HepG2 (cell line): ENCODE measurements at regions not wholly inside any gene's neighbourhood (a gene's known extent, or its start where the extent isn't known, plus 50 kb on each side); places are given as distances from the start of the nearest gene placed in this dataset.

Experiments
- EED ChIP-seq: sonication (generic); formaldehyde crosslinking; IDR thresholded peaks from 2 replicates; pipeline ENCODE4 v1.5.0; 2020; ENCODE audit warnings: mild to moderate bottlenecking, missing genetic modification reagents
- FIP1L1 ChIP-seq: fragments of 200-400 bp; formaldehyde crosslinking; IDR thresholded peaks from 2 replicates; pipeline ENCODE4 v1.6.1; 2018; ENCODE audit warnings: low read depth, mild to moderate bottlenecking, low read length, moderate library complexity, borderline replicate concordance; ENCODE audit not compliant: insufficient read depth
- LCORL ChIP-seq, 2 experiments: fragments of 450-650 bp in 1 of 2; sonication (generic) in 1 of 2; formaldehyde crosslinking in 1 of 2; IDR thresholded peaks; 2 replicates each; pipeline versions ENCODE4 v1.5.0 to v1.6.1; 2017 to 2020; ENCODE audit warnings: antibody characterized with exemption in 1 of 2, missing genetic modification reagents in 1 of 2
- SIN3B ChIP-seq: fragments of 150-350 bp; IDR thresholded peaks from 2 replicates; pipeline ENCODE4 v1.6.1; 2014; ENCODE audit warnings: low read length
- ZNF513 ChIP-seq: sonication (generic); formaldehyde crosslinking; conservative IDR thresholded peaks from 2 replicates; pipeline ENCODE4 v1.5.0; 2020; ENCODE audit warnings: missing genetic modification reagents
- ZNF720 ChIP-seq: sonication (generic); formaldehyde crosslinking; IDR thresholded peaks from 2 replicates; pipeline ENCODE4 v1.4.0; 2020; ENCODE audit warnings: missing genetic modification reagents
- ZNF891 ChIP-seq: sonication (generic); formaldehyde crosslinking; IDR thresholded peaks from 2 replicates; pipeline ENCODE4 v1.5.0; 2020; ENCODE audit warnings: mild to moderate bottlenecking, missing genetic modification reagents
- TF ChIP-seq, protein P1 (sequence below): sonication (generic); formaldehyde crosslinking; IDR thresholded peaks from 2 replicates; pipeline ENCODE4 v1.4.0; 2020; ENCODE audit warnings: missing genetic modification reagents
- TF ChIP-seq, protein P2 (sequence below): sonication (generic); formaldehyde crosslinking; IDR thresholded peaks from 2 replicates; pipeline ENCODE4 v1.5.1; 2020; ENCODE audit warnings: missing genetic modification reagents, mild to moderate bottlenecking, borderline replicate concordance

DNA sequence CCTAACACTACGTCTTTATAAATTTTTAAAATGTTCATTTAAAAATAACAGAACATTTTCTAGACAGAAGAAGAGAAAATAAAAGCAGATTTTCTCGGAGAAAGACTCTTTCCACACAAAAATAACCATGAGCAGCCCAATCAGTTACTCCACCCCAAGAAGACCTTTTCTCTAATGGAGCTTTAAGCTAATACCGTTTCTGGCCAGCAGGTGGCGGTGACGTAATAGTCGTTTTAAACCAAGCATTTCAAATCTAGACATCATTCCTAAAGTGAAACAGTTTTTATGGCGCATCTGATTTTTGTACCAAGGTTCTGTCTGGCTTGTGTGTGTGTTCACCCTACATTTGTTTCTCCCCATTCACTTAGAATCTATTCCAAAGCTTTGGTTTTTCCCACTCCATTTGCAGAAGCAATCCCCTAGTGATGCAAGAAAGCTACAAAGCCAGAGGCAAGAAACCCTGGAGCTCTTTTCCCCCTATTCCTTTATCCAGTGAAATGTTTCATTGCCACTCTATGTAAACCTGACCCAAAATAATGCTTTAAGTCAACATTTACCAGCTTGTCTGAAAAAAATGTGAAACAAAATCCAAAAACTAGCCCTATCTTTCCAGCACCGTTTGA is 336.7 kb upstream of the IGF1R start (continued):
- TF ChIP-seq, protein P1, sequence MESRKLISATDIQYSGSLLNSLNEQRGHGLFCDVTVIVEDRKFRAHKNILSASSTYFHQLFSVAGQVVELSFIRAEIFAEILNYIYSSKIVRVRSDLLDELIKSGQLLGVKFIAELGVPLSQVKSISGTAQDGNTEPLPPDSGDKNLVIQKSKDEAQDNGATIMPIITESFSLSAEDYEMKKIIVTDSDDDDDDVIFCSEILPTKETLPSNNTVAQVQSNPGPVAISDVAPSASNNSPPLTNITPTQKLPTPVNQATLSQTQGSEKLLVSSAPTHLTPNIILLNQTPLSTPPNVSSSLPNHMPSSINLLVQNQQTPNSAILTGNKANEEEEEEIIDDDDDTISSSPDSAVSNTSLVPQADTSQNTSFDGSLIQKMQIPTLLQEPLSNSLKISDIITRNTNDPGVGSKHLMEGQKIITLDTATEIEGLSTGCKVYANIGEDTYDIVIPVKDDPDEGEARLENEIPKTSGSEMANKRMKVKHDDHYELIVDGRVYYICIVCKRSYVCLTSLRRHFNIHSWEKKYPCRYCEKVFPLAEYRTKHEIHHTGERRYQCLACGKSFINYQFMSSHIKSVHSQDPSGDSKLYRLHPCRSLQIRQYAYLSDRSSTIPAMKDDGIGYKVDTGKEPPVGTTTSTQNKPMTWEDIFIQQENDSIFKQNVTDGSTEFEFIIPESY (CRISPR knock-in tag), result no peak
- TF ChIP-seq ZNF513 (CRISPR knock-in tag), result no peak
- TF ChIP-seq SIN3B, result no peak
- no peak for TF ChIP-seq ZNF720
- no peak for TF ChIP-seq FIP1L1
- TF ChIP-seq ZNF891 (CRISPR knock-in tag), result no peak
- TF ChIP-seq EED (CRISPR knock-in tag), result no peak
- no peak for TF ChIP-seq LCORL (IDR thresholded peaks at IDR 0.05)
- no peak for TF ChIP-seq LCORL (CRISPR knock-in tag; IDR thresholded peaks at IDR 0.05)
- TF ChIP-seq, protein P2, sequence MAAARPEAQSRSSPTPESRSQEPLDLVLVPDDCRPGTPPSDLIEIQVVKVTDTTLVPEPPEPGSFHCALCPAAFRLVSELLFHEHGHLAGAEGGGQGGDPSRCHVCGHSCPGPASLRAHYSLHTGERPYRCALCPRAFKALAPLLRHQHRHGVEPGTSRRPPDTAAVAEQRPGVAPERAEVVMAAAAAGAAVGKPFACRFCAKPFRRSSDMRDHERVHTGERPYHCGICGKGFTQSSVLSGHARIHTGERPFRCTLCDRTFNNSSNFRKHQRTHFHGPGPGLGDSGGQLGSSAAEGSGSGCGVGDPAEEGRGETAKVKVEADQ (CRISPR knock-in tag), result no peak
